ENCODE measurements at regions not wholly inside any gene's neighbourhood (a gene's known extent, or its start where the extent isn't known, plus 50 kb on each side); places are given as distances from the start of the nearest gene placed in this dataset.
"Not testable (repeated sequence)": the region's sequence is repeated elsewhere in the genome, so short reads cannot be mapped to it uniquely, and the experiment has no call there.

GRCh38 chr7:106354822-106355221 is 70.0 kb upstream of the NAMPT start:
- H3K9me3 ChIP-seq (ENCODE audit: low read depth, low read length), result peaks cover 5% of the 10 kb centered on the region
- peaks cover 5% of the 10 kb centered on the region for H3K27me3 ChIP-seq (ENCODE audit: insufficient read depth, low read length)
- no peak overlapping the region for H3K4me3 ChIP-seq (ENCODE audit: low read length)
- peaks cover 11% of the 10 kb centered on the region for H3K4me1 ChIP-seq (ENCODE audit: insufficient read depth, low read length)

- no peak overlapping the region for H3K4me3 ChIP-seq (ENCODE audit: low read length)
- peaks cover 11% of the 10 kb centered on the region for H3K4me1 ChIP-seq (ENCODE audit: insufficient read depth, low read length)
- H3K9me3 ChIP-seq (ENCODE audit: low read depth, low read length), result peaks cover 8% of the 10 kb centered on the region
- peaks cover 5% of the 10 kb centered on the region for H3K27me3 ChIP-seq (ENCODE audit: insufficient read depth, low read length)
These were observed 69.2 kb upstream of the NAMPT start for GRCh38 chr7:106353944-106354343.

GRCh38 chr7:106348231-106348630 is 63.4 kb upstream of the NAMPT start:
- Histone ChIP-seq H3K9me3 (ENCODE audit: low read depth, low read length) (peaks cover 8% of the 10 kb centered on the region), H3K27me3 (ENCODE audit: insufficient read depth, low read length) (peaks cover 2% of the 10 kb centered on the region), H3K4me1 (ENCODE audit: insufficient read depth, low read length) (peaks cover 33% of the 10 kb centered on the region), H3K4me3 (ENCODE audit: low read length) (no peak overlapping the region)

GRCh38 chr7:106347229-106347833 is 62.5 kb upstream of the NAMPT start:
- Histone ChIP-seq H3K4me3 (ENCODE audit: low read length) (no peak overlapping the region), H3K9me3 (ENCODE audit: low read depth, low read length) (peaks cover 8% of the 10 kb centered on the region), H3K27me3 (ENCODE audit: insufficient read depth, low read length) (no peaks in the 10 kb centered on the region), H3K4me1 (ENCODE audit: insufficient read depth, low read length) (peaks cover 33% of the 10 kb centered on the region)

GRCh38 chr7:106346678-106347217 is 62.0 kb upstream of the NAMPT start:
- Histone ChIP-seq H3K9me3 (ENCODE audit: low read depth, low read length) (peaks cover 8% of the 10 kb centered on the region), H3K4me3 (ENCODE audit: low read length) (no peak overlapping the region), H3K4me1 (ENCODE audit: insufficient read depth, low read length) (peaks cover 33% of the 10 kb centered on the region), H3K27me3 (ENCODE audit: insufficient read depth, low read length) (no peaks in the 10 kb centered on the region)

GRCh38 chr7:106346167-106346677 is 61.4 kb upstream of the NAMPT start:
- H3K27me3 ChIP-seq (ENCODE audit: insufficient read depth, low read length), result no peaks in the 10 kb centered on the region
- peaks cover 8% of the 10 kb centered on the region for H3K9me3 ChIP-seq (ENCODE audit: low read depth, low read length)
- no peak overlapping the region for H3K4me3 ChIP-seq (ENCODE audit: low read length)
- peaks cover 33% of the 10 kb centered on the region for H3K4me1 ChIP-seq (ENCODE audit: insufficient read depth, low read length)

- Histone ChIP-seq H3K9me3 (ENCODE audit: low read depth, low read length) (peaks cover 8% of the 10 kb centered on the region), H3K4me1 (ENCODE audit: insufficient read depth, low read length) (peaks cover 33% of the 10 kb centered on the region), H3K4me3 (ENCODE audit: low read length) (no peak overlapping the region), H3K27me3 (ENCODE audit: insufficient read depth, low read length) (no peaks in the 10 kb centered on the region)
These were observed 60.8 kb upstream of the NAMPT start for GRCh38 chr7:106345421-106346166.

- Histone ChIP-seq H3K27me3 (ENCODE audit: insufficient read depth, low read length) (no peaks in the 10 kb centered on the region), H3K4me3 (ENCODE audit: low read length) (no peak overlapping the region)
These were observed 60.1 kb upstream of the NAMPT start for GRCh38 chr7:106344861-106345260.

GRCh38 chr7:106344211-106344610 is 59.4 kb upstream of the NAMPT start:
- no peaks in the 10 kb centered on the region for H3K27me3 ChIP-seq (ENCODE audit: insufficient read depth, low read length)
- H3K4me3 ChIP-seq (ENCODE audit: low read length), result no peak overlapping the region
- peaks cover 33% of the 10 kb centered on the region for H3K4me1 ChIP-seq (ENCODE audit: insufficient read depth, low read length)
- H3K9me3 ChIP-seq (ENCODE audit: low read depth, low read length), result no peaks in the 10 kb centered on the region

More at GRCh38 chr7:106344861-106345260, 60.1 kb upstream of the NAMPT start:
- H3K4me1 ChIP-seq (ENCODE audit: insufficient read depth, low read length), result peaks cover 33% of the 10 kb centered on the region
- peaks cover 3% of the 10 kb centered on the region for H3K9me3 ChIP-seq (ENCODE audit: low read depth, low read length)

GRCh38 chr7:106342049-106342448 is 57.3 kb upstream of the NAMPT start:
- H3K27me3 ChIP-seq (ENCODE audit: insufficient read depth, low read length); H3K4me3 ChIP-seq (ENCODE audit: low read length); H3K9me3 ChIP-seq (ENCODE audit: low read depth, low read length): not testable (repeated sequence)
- H3K4me1 ChIP-seq (ENCODE audit: insufficient read depth, low read length), result peaks cover 25% of the 10 kb centered on the region

GRCh38 chr7:106340247-106340596 is 55.4 kb upstream of the NAMPT start:
- not testable (repeated sequence) for H3K9me3 ChIP-seq (ENCODE audit: low read depth, low read length); H3K27me3 ChIP-seq (ENCODE audit: insufficient read depth, low read length); H3K4me3 ChIP-seq (ENCODE audit: low read length)
- H3K4me1 ChIP-seq (ENCODE audit: insufficient read depth, low read length), result peaks cover 11% of the 10 kb centered on the region

- no peaks in the 10 kb centered on the region for H3K9me3 ChIP-seq (ENCODE audit: low read depth, low read length)
- H3K4me3 ChIP-seq (ENCODE audit: low read length), result no peak overlapping the region
- H3K4me1 ChIP-seq (ENCODE audit: insufficient read depth, low read length), result peaks cover 9% of the 10 kb centered on the region
- H3K27me3 ChIP-seq (ENCODE audit: insufficient read depth, low read length), result no peaks in the 10 kb centered on the region
These were observed 54.9 kb upstream of the NAMPT start for GRCh38 chr7:106339513-106340246.

GRCh38 chr7:106337754-106338153 is 53.0 kb upstream of the NAMPT start:
- H3K4me1 ChIP-seq (ENCODE audit: insufficient read depth, low read length), result no peaks in the 10 kb centered on the region
- H3K9me3 ChIP-seq (ENCODE audit: low read depth, low read length), result no peaks in the 10 kb centered on the region
- H3K27me3 ChIP-seq (ENCODE audit: insufficient read depth, low read length), result no peaks in the 10 kb centered on the region
- no peak overlapping the region for H3K4me3 ChIP-seq (ENCODE audit: low read length)

GRCh38 chr7:106335814-106336213 is 51.0 kb upstream of the NAMPT start:
- Histone ChIP-seq H3K9me3 (ENCODE audit: low read depth, low read length) (no peaks in the 10 kb centered on the region), H3K27me3 (ENCODE audit: insufficient read depth, low read length) (no peaks in the 10 kb centered on the region), H3K4me3 (ENCODE audit: low read length) (no peak overlapping the region), H3K4me1 (ENCODE audit: insufficient read depth, low read length) (no peaks in the 10 kb centered on the region)
